ENCODE measurements at regions not wholly inside any gene's neighbourhood (a gene's known extent, or its start where the extent isn't known, plus 50 kb on each side); places are given as distances from the start of the nearest gene placed in this dataset.

DNA sequence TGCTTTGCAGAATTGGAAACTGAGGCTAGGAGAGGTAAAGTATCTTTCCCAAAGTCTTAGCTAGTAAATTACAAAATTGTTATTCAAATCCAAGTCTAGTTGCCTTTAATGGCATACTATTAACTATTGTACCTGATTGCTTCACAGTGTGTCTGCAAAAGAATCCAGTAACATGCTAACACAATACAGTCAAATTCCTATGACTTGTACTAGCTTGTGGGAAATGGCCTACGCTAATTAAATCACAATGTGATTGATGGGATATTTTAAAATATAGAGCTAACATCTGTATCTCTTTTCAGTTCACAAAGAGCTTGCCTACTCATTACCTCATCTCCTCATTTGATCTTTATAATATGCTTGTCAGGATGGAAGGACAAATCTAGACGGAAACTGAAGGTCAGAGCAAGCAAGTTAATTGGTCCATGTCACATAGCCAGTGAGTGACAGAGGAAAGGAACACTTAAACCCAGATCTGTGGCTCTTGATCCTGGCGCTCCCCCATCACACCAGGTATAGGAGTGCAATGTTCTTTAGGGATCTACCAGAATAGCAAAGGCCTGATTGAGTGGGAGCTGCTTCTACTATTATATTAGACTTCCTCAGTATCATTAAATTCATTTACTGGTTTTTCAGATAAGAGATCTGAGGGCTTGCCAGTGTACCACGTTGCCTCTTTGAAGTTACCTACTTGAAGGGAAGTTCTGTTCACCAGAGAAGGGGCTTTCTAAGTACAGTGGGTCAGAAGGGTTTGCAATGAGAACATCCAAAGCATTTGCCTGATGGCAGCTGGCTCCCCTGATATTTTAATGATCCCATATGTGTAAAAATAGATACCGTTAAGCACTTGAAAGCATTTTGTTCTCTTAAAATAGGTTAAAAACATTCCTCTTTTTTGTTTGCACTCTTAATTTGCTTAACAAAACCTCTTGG is 213.6 kb upstream of the SESN3 start:
- no peaks in the 10 kb centered on the region for H3K9me3 Mint-ChIP-seq
- TF ChIP-seq, protein P1, sequence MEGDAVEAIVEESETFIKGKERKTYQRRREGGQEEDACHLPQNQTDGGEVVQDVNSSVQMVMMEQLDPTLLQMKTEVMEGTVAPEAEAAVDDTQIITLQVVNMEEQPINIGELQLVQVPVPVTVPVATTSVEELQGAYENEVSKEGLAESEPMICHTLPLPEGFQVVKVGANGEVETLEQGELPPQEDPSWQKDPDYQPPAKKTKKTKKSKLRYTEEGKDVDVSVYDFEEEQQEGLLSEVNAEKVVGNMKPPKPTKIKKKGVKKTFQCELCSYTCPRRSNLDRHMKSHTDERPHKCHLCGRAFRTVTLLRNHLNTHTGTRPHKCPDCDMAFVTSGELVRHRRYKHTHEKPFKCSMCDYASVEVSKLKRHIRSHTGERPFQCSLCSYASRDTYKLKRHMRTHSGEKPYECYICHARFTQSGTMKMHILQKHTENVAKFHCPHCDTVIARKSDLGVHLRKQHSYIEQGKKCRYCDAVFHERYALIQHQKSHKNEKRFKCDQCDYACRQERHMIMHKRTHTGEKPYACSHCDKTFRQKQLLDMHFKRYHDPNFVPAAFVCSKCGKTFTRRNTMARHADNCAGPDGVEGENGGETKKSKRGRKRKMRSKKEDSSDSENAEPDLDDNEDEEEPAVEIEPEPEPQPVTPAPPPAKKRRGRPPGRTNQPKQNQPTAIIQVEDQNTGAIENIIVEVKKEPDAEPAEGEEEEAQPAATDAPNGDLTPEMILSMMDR (conservative IDR thresholded peaks at IDR 0.05), result no peak
- no peak overlapping the region for H3K23ac ChIP-seq (ENCODE audit: insufficient read length, low read depth, low read length)

More for the DNA sequence above, 213.6 kb upstream of the SESN3 start:
- H4K8ac ChIP-seq (replicated peaks; ENCODE audit: insufficient read length, low read depth, low read length), result no peak overlapping the region
- H2AFZ ChIP-seq (ENCODE audit: low read length), result no peak overlapping the region
- no peak overlapping the region for H3K4me2 ChIP-seq (ENCODE audit: insufficient read depth, insufficient read length, low read length)
- H2AK5ac ChIP-seq (ENCODE audit: insufficient read length, low read length), result no peak overlapping the region
- H3K14ac ChIP-seq (ENCODE audit: insufficient read depth, low read length), result no peak overlapping the region
- no peak for DNase-seq
- no peak overlapping the region for H3K18ac ChIP-seq (ENCODE audit: insufficient read length, low read depth, low read length)
- H3K4ac ChIP-seq (ENCODE audit: low read depth, low read length), result no peak overlapping the region
- no peaks in the 10 kb centered on the region for H3K79me1 ChIP-seq (ENCODE audit: insufficient read depth, low read depth, low read length, poor library complexity, severe bottlenecking)
- no peaks in the 10 kb centered on the region for H3K9me3 ChIP-seq (ENCODE audit: control insufficient read depth, low read depth, low read length)
- Mint-ChIP-seq H3K27me3 (ENCODE audit: low read depth) (no peaks in the 10 kb centered on the region), H3K36me3 (ENCODE audit: insufficient read depth in 1 of 3, low read depth in 3 of 3) (no peaks in the 10 kb centered on the region; a peak in 1 of 7 replicates), H3K4me1 (peaks cover 15 to 16% of the 10 kb centered on the region in 2 experiments), H3K4me3 (no peak overlapping the region), H3K27ac (no peak overlapping the region)
- H4K5ac ChIP-seq (ENCODE audit: insufficient read length, low read depth, low read length), result no peak overlapping the region
- no peak overlapping the region for H3T11ph ChIP-seq (ENCODE audit: low read length)
- no peaks in the 10 kb centered on the region for H4K20me1 ChIP-seq (ENCODE audit: control insufficient read depth, insufficient read depth, insufficient read length)
- no peaks in the 10 kb centered on the region for H3K23me2 ChIP-seq (ENCODE audit: insufficient read length, low read depth, low read length, poor library complexity, severe bottlenecking)
- H2BK15ac ChIP-seq (ENCODE audit: low read depth, low read length), result no peak overlapping the region
- no CpG with 5 or more reads among the region's 5 CpGs for WGBS (ENCODE audit: extremely low coverage, insufficient read length, low lambda C conversion rate)
- H2BK5ac ChIP-seq (ENCODE audit: insufficient read length, low read length), result no peak overlapping the region
- H3K79me2 ChIP-seq (ENCODE audit: insufficient read depth, low read length), result no peaks in the 10 kb centered on the region
- no peak overlapping the region for H2BK120ac ChIP-seq (ENCODE audit: low read depth, low read length, poor library complexity, severe bottlenecking)
- no peak overlapping the region for H2BK12ac ChIP-seq (ENCODE audit: insufficient read length, low read depth, low read length)
- no peaks in the 10 kb centered on the region for H3K27me3 ChIP-seq (ENCODE audit: insufficient read depth, low read length)
- no peak overlapping the region for H3K9ac ChIP-seq (ENCODE audit: extremely low read depth, insufficient read length, low read length)
- no peak overlapping the region for H3K56ac ChIP-seq (ENCODE audit: insufficient read length, low read depth, low read length)
- H2BK20ac ChIP-seq (ENCODE audit: low read depth, low read length, poor library complexity, severe bottlenecking), result no peak overlapping the region
- H3K4me1 ChIP-seq (ENCODE audit: insufficient read depth, low read length), result peaks cover 5% of the 10 kb centered on the region
- H3K27ac ChIP-seq (ENCODE audit: insufficient read length, low read depth, low read length), result no peak overlapping the region
- H4K91ac ChIP-seq (ENCODE audit: insufficient read length, low read depth, low read length), result no peak overlapping the region
